GM21381 (cell line): ENCODE measurements at regions not wholly inside any gene's neighbourhood (a gene's known extent, or its start where the extent isn't known, plus 50 kb on each side); places are given as distances from the start of the nearest gene placed in this dataset.
"Not testable (repeated sequence)": the region's sequence is repeated elsewhere in the genome, so short reads cannot be mapped to it uniquely, and the experiment has no call there.

Source experiments
- ATAC-seq: cut with Tn5 transposase; IDR thresholded peaks from one replicate; pipeline ENCODE4 v1.9.1; 2021; ENCODE audit warnings: mild to moderate bottlenecking, moderate library complexity; ENCODE audit not compliant: unreplicated experiment

- not testable (repeated sequence) for ATAC-seq
These were observed 89.4 kb upstream of the MAMLD1 start for GRCh38 chrX:150273575-150274294.

GRCh38 chrX:150282953-150283352, 80.2 kb upstream of the MAMLD1 start:
- ATAC-seq, result no peak

DNA sequence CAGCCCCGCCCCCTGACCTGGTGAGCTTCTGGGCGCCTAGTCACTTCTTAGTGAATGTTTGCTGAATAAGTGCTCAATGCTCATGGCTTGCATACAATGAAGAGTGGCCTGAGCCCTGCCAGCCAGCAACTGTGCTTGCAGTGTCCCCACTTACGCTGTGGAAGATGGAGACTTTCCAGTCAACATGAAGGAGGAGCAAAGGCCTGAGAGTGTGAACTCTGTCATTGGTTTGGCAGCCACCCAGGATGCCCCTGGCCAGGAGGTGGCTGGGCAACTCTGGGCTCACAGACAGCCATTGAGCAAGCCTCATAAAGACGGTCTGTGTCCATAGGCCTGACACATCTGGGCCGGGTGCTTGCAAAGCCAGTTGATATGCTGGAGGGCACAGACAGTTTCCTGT, 72.1 kb upstream of the MAMLD1 start:
- no peak for ATAC-seq

DNA sequence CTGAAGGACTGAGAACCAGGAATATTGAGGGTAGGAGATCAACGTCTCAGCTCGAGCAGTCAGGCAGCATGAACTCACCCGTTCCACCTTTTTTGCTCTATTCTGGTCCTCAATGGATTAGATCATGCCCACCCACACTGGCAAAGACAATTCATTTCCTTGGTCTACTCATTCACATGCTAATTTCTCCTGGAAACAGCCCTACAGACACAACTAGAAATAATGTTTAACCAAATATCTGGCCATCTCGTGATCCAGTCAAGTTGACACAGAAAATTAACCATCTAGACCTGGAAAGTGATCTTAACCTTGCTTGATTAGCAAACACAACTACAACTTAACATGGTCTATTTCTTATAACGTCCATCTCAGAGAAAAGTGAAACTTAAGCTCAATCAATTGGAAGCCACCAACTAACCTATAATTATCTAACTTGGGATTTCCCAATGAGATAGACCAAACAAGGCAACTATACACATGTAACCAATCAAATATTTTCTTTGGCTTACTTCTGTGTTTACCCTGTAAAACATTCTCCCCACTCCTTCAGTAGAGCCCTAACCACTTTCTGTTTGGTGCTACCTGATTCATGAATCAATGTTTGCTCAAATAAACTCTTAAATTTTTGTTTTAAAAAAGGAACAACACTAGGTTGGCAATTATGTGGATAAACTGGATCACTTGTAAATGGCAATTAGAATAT, 69.7 kb upstream of the MAMLD1 start:
- ATAC-seq, result no peak

GRCh38 chrX:150298841-150299551, 64.1 kb upstream of the MAMLD1 start:
- no peak for ATAC-seq

DNA sequence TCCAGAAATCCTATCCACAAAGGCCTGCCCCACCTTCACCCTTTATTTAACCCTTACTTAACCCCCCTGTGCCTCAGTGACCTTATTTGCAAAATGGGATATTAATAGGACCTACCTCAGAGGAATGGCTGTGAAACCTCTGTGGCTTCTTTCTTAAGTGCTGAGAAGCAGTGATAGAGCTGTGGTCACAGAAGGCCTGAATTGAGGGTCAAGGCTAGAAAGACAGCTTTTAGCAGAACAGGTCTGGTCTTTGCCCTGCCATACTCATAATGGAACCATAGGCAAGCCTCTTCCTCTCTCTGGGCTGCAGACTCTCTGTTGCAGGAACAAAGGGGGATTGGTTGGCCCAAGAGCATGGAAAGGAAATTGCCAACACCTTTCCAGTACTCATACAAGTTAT, 63.5 kb upstream of the MAMLD1 start:
- no peak for ATAC-seq

DNA sequence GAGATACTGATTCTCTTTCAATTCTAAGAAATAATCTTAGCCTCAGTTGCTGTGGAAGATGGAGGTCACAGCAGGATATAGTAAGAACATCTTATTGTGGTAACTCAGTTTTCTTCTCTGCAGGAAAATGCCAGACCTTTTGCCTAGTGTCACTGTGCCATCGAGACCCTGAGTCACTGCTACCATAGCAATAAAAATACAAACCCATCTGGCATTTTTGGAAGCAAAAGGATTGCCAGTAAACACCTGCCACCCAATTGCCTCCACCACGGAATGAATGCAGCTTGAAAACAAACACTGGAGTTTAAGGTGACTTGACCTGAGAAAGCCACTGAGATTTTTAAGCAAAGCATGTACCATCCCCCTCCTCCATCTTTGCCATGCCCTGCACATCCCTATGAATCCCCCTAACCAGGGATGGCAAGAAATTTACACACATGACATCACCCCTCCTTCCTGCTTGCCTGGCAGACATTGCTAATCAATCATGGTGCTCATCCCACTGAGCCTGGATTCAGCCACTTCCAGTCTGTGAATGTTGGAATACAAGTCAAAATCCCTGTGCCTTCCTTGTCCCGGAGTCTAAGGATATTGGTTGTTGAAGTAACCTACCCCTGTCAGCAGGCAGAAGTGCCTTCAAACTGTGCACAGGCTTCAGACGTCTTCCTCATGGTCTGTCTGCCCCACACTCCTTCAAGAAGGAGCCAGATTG, 59.6 kb upstream of the MAMLD1 start:
- no peak for ATAC-seq

- ATAC-seq, result no peak
These were observed 57.1 kb upstream of the MAMLD1 start for GRCh38 chrX:150306002-150306401.

DNA sequence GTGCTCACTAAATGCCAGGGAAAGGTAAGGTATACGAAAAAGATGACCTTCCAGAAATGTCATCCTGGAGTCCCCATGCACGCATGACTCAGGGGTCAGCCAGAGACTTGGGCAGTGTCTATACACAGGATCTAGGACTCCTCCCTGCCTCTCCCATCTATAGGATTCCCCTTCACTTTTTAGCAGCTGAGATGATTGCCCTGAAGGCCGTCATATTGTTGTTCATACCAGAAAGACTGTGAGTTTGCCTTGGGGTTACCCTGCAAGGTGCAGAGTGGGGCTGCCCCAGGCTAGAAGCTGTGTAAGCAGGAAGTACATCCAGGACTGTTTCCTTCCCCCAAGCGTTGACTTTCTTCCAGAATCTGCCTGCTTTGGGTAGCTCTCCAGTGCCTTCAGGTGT, 55.1 kb upstream of the MAMLD1 start:
- no peak for ATAC-seq

- no peak for ATAC-seq
These were observed 54.5 kb upstream of the MAMLD1 start for GRCh38 chrX:150308532-150309157.

GRCh38 chrX:150310417-150310816, 52.7 kb upstream of the MAMLD1 start:
- no peak for ATAC-seq

- ATAC-seq, result no peak
These were observed 52.2 kb upstream of the MAMLD1 start for GRCh38 chrX:150310881-150311280.

DNA sequence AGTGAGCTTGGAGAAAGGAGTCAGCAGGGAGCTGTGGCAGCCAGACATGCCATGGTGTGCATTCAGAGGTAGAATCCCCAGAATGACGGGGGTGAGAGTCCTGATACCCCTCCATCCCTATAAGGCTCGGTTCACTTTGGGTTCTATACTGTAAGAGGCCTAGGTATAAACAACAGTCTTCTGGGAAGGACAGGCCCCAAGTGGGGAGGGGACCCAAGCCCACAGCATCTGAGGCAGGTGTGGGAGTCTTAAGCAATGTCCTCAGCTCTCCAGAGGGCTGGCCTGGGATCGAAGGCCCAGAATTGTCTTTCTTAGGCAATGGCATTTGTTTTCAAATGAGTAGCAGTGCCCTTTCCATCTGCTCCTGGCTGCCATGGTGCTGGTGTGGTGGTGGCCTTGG, 50.2 kb upstream of the MAMLD1 start:
- ATAC-seq, result no peak
